H9 (cell line): ENCODE measurements at regions not wholly inside any gene's neighbourhood (a gene's known extent, or its start where the extent isn't known, plus 50 kb on each side); places are given as distances from the start of the nearest gene placed in this dataset.
A peak's percentile ranks its signal among the peaks of the same experiment; 100 is the strongest.

Source experiments
- DNase-seq: peaks from one replicate; pipeline ENCODE4 v3.0.0-alpha.2; 2017
- H2AFZ ChIP-seq: one replicate; pipeline ENCODE4 v1.6.1; 2013; ENCODE audit warnings: mild to moderate bottlenecking, low read length, control low read depth, moderate library complexity
- H2AK5ac ChIP-seq: 2 replicates; pipeline ENCODE4 v1.6.1; 2013; ENCODE audit warnings: low read length, control low read depth, mixed read lengths; ENCODE audit not compliant: insufficient read length
- H2BK120ac ChIP-seq: one replicate; pipeline ENCODE4 v1.6.1; 2013; ENCODE audit warnings: low read depth, mild to moderate bottlenecking, low read length, control low read depth, inconsistent platforms; ENCODE audit not compliant: poor library complexity, severe bottlenecking
- H2BK12ac ChIP-seq: 2 replicates; pipeline ENCODE4 v1.6.1; 2013; ENCODE audit warnings: low read length, control low read depth, mixed read lengths, low read depth; ENCODE audit not compliant: insufficient read length
- H2BK15ac ChIP-seq: 2 replicates; pipeline ENCODE4 v1.6.1; 2013; ENCODE audit warnings: low read depth, low read length, control low read depth
- H2BK20ac ChIP-seq: one replicate; pipeline ENCODE4 v1.6.1; 2013; ENCODE audit warnings: low read depth, mild to moderate bottlenecking, low read length, control low read depth, inconsistent platforms; ENCODE audit not compliant: poor library complexity, severe bottlenecking
- H2BK5ac ChIP-seq: 2 replicates; pipeline ENCODE4 v1.6.1; 2013; ENCODE audit warnings: low read length, control low read depth, mixed read lengths; ENCODE audit not compliant: insufficient read length
- H3K14ac ChIP-seq: 2 replicates; pipeline ENCODE4 v1.6.1; 2013; ENCODE audit warnings: low read length, control low read depth; ENCODE audit not compliant: insufficient read depth
- H3K18ac ChIP-seq: 2 replicates; pipeline ENCODE4 v1.6.1; 2013; ENCODE audit warnings: low read depth, mild to moderate bottlenecking, mixed read lengths, low read length, control low read depth; ENCODE audit not compliant: insufficient read length
- H3K23ac ChIP-seq: 2 replicates; pipeline ENCODE4 v1.6.1; 2013; ENCODE audit warnings: low read length, control low read depth, mixed read lengths, low read depth; ENCODE audit not compliant: insufficient read length
- H3K23me2 ChIP-seq: 2 replicates; pipeline ENCODE4 v1.6.1; 2013; ENCODE audit warnings: low read depth, mild to moderate bottlenecking, mixed read lengths, low read length, control low read depth; ENCODE audit not compliant: insufficient read length, poor library complexity, severe bottlenecking
- H3K27ac ChIP-seq: 2 replicates; pipeline ENCODE4 v1.5.1; 2013; ENCODE audit warnings: low read length, control low read depth, mixed read lengths, low read depth; ENCODE audit not compliant: insufficient read length
- H3K27me3 ChIP-seq: 2 replicates; pipeline ENCODE4 v1.6.1; 2013; ENCODE audit warnings: low read length, control low read depth, inconsistent platforms; ENCODE audit not compliant: insufficient read depth
- H3K4ac ChIP-seq: 2 replicates; pipeline ENCODE4 v1.6.1; 2013; ENCODE audit warnings: low read depth, mild to moderate bottlenecking, control low read depth, inconsistent platforms, low read length, moderate library complexity
- H3K4me1 ChIP-seq: 2 replicates; pipeline ENCODE4 v1.6.1; 2013; ENCODE audit warnings: low read length, control low read depth, inconsistent platforms; ENCODE audit not compliant: insufficient read depth
- H3K4me2 ChIP-seq: 2 replicates; pipeline ENCODE4 v1.6.1; 2013; ENCODE audit warnings: low read length, control low read depth, mixed read lengths; ENCODE audit not compliant: insufficient read length, insufficient read depth
- H3K56ac ChIP-seq: 2 replicates; pipeline ENCODE4 v1.6.1; 2013; ENCODE audit warnings: low read depth, mild to moderate bottlenecking, mixed read lengths, low read length, control low read depth; ENCODE audit not compliant: insufficient read length
- H3K79me1 ChIP-seq: 2 replicates; pipeline ENCODE4 v1.6.1; 2013; ENCODE audit warnings: low read depth, mild to moderate bottlenecking, moderate library complexity, low read length, control low read depth, inconsistent platforms; ENCODE audit not compliant: insufficient read depth, poor library complexity, severe bottlenecking
- H3K79me2 ChIP-seq: 2 replicates; pipeline ENCODE4 v1.6.1; 2013; ENCODE audit warnings: low read length, control low read depth, inconsistent platforms; ENCODE audit not compliant: insufficient read depth
- H3K9ac ChIP-seq: 2 replicates; pipeline ENCODE4 v1.6.1; 2013; ENCODE audit warnings: low read length, control low read depth, mixed read lengths; ENCODE audit not compliant: insufficient read length; ENCODE audit errors: extremely low read depth
- H3K9me3 ChIP-seq: one replicate; pipeline ENCODE4 v1.6.1; 2013; ENCODE audit warnings: low read depth, low read length, inconsistent platforms; ENCODE audit not compliant: control insufficient read depth
- H3T11ph ChIP-seq: one replicate; pipeline ENCODE4 v1.6.1; 2013; ENCODE audit warnings: mild to moderate bottlenecking, low read length, control low read depth, inconsistent platforms
- H4K20me1 ChIP-seq: one replicate; pipeline ENCODE4 v1.6.1; 2013; ENCODE audit not compliant: control insufficient read depth, insufficient read length, insufficient read depth
- H4K5ac ChIP-seq: 2 replicates; pipeline ENCODE4 v1.6.1; 2013; ENCODE audit warnings: low read depth, mild to moderate bottlenecking, mixed read lengths, low read length, control low read depth; ENCODE audit not compliant: insufficient read length
- H4K8ac ChIP-seq: replicated peaks from 2 replicates; pipeline ENCODE4 v1.6.1; 2013; ENCODE audit warnings: low read length, control low read depth, mixed read lengths, low read depth; ENCODE audit not compliant: insufficient read length
- H4K91ac ChIP-seq: 2 replicates; pipeline ENCODE4 v1.6.1; 2013; ENCODE audit warnings: low read depth, mild to moderate bottlenecking, moderate library complexity, mixed read lengths, low read length, control low read depth; ENCODE audit not compliant: insufficient read length
- H3K27ac Mint-ChIP-seq, 3 experiments: 2 replicates in 2 of 3; 3 replicates in 1 of 3; pipeline ENCODE4 v1.8.0; 2020 to 2021; ENCODE audit warnings: mixed read lengths in 3 of 3, mild to moderate bottlenecking in 1 of 3, moderate library complexity in 1 of 3
- H3K27me3 Mint-ChIP-seq: 2 replicates; pipeline ENCODE4 v1.8.0; 2021; ENCODE audit warnings: low read depth, mild to moderate bottlenecking, moderate library complexity, mixed read lengths
- H3K36me3 Mint-ChIP-seq, 3 experiments: 2 replicates in 2 of 3; 3 replicates in 1 of 3; pipeline ENCODE4 v1.8.0; 2020 to 2021; ENCODE audit warnings: low read depth in 3 of 3, mixed read lengths in 3 of 3; ENCODE audit not compliant: insufficient read depth in 1 of 3
- H3K4me1 Mint-ChIP-seq, 2 experiments: 2 replicates each; pipeline ENCODE4 v1.8.0; 2020; ENCODE audit warnings: mixed read lengths in 2 of 2
- H3K4me3 Mint-ChIP-seq, 2 experiments: 2 replicates in 1 of 2; 3 replicates in 1 of 2; pipeline ENCODE4 v1.8.0; 2020 to 2021; ENCODE audit warnings: mild to moderate bottlenecking in 2 of 2, mixed read lengths in 2 of 2, moderate library complexity in 1 of 2
- H3K9me3 Mint-ChIP-seq, 2 experiments: 2 replicates in 1 of 2; 3 replicates in 1 of 2; pipeline ENCODE4 v1.8.0; 2020; ENCODE audit warnings: mild to moderate bottlenecking in 2 of 2, mixed read lengths in 2 of 2, moderate library complexity in 1 of 2
- WGBS: extraction: QIAGEN DNeasy Blood & Tissue Kit; methylation state at CpG from one replicate; pipeline ENCODE4 v1.1.7; 2013; ENCODE audit warnings: missing lambda C conversion rate, low lambda C conversion rate, mixed read lengths; ENCODE audit not compliant: insufficient read length; ENCODE audit errors: extremely low coverage; 5-methylcytosine and 5-hydroxymethylcytosine counted together
- TF ChIP-seq, protein P1 (sequence below): fragments of 200-600 bp; sonication (generic); conservative IDR thresholded peaks from 3 replicates; pipeline ENCODE4 v1.8.0; 2021; ENCODE audit warnings: antibody characterized with exemption, mild to moderate bottlenecking

DNA sequence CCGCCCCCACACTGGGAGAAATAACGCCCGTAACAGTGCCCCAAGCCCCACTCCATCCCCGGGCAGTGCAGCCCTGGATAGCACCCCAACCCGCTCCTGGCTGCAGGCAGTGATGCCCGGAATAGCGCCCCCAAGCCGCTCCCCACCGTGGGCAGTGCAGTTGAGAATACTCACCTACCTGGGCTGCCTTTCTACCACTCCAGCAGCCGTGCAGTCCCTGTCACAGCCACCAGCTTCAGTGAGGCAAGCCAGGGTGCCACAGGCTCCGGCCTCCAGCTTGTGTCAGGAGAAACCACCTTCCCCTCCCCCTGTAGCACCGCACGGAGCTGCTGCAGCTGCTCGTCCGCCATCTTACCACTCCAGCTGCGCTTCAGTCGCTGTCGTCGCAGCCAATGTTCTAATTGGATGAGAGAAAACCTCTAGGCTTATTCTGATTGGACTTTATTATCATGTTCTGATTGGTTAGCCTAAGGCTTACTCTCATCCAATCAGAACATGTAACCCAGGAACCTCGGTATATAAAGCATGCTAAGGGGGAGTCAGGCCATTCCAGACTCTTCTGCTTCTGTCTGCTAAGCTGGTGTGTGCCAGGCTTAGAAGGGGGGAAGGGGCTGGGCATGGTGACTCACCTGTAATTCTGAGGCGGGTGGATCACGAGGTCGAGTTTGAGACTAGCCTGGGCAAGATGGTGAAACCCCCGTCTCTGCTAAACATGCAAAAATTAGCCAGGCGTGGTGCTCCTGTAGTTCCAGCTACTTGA lies 53.2 kb upstream of the ZNF33B start:
- Histone ChIP-seq H3K4ac (no peak overlapping the region), H2BK120ac (no peak overlapping the region), H3T11ph (no peak overlapping the region), H2BK12ac (no peak overlapping the region), H4K91ac (no peak overlapping the region), H3K14ac (no peak overlapping the region), H2AFZ (no peak overlapping the region), H2BK5ac (no peak overlapping the region), H4K8ac (no peak overlapping the region), H3K4me2 (no peak overlapping the region), H3K18ac (no peak overlapping the region), H3K23me2 (no peaks in the 10 kb centered on the region), H3K9ac (no peak overlapping the region), H3K79me1 (no peaks in the 10 kb centered on the region), H2AK5ac (no peak overlapping the region), H2BK20ac (no peak overlapping the region), H4K20me1 (no peaks in the 10 kb centered on the region), H3K23ac (no peak overlapping the region), H4K5ac (no peak overlapping the region), H3K56ac (no peak overlapping the region), H2BK15ac (no peak overlapping the region), H3K27me3 (no peaks in the 10 kb centered on the region), H3K4me1 (no peaks in the 10 kb centered on the region), H3K79me2 (no peaks in the 10 kb centered on the region), H3K9me3 (peaks cover 20% of the 10 kb centered on the region), H3K27ac (no peak overlapping the region)
- no peak overlapping the region; a peak in 1 of 7 replicates for H3K27ac Mint-ChIP-seq
- H3K9me3 Mint-ChIP-seq = peaks cover 72 to 87% of the 10 kb centered on the region in 2 experiments
- H3K27me3 Mint-ChIP-seq = peaks cover 4% of the 10 kb centered on the region; the same call in 1 of the 2 replicates
- peaks cover 2 to 12% (median 4%) of the 10 kb centered on the region in 3 experiments; a peak in 5 of 7 replicates for H3K36me3 Mint-ChIP-seq
- H3K4me3 Mint-ChIP-seq = no peak overlapping the region; a peak in 1 of 5 replicates
- TF ChIP-seq, protein P1, sequence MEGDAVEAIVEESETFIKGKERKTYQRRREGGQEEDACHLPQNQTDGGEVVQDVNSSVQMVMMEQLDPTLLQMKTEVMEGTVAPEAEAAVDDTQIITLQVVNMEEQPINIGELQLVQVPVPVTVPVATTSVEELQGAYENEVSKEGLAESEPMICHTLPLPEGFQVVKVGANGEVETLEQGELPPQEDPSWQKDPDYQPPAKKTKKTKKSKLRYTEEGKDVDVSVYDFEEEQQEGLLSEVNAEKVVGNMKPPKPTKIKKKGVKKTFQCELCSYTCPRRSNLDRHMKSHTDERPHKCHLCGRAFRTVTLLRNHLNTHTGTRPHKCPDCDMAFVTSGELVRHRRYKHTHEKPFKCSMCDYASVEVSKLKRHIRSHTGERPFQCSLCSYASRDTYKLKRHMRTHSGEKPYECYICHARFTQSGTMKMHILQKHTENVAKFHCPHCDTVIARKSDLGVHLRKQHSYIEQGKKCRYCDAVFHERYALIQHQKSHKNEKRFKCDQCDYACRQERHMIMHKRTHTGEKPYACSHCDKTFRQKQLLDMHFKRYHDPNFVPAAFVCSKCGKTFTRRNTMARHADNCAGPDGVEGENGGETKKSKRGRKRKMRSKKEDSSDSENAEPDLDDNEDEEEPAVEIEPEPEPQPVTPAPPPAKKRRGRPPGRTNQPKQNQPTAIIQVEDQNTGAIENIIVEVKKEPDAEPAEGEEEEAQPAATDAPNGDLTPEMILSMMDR = no peak
- H3K4me1 Mint-ChIP-seq = no peaks in the 10 kb centered on the region
- DNase-seq = peak; percentile 27
- WGBS = no CpG with 5 or more reads among the region's 25 CpGs
